ENCODE measurements at regions not wholly inside any gene's neighbourhood (a gene's known extent, or its start where the extent isn't known, plus 50 kb on each side); places are given as distances from the start of the nearest gene placed in this dataset.
"Not testable (repeated sequence)": the region's sequence is repeated elsewhere in the genome, so short reads cannot be mapped to it uniquely, and the experiment has no call there.

- H3K4me3 ChIP-seq (ENCODE audit: low read length) = no peak overlapping the region
- 94% methylated on average over 8 of the region's 8 CpGs for WGBS
- H3K36me3 ChIP-seq (ENCODE audit: insufficient read depth, low read length) = no peaks in the 10 kb centered on the region
- no peak overlapping the region for H3K9ac ChIP-seq (ENCODE audit: low read depth, low read length)
- H3K9me3 ChIP-seq (ENCODE audit: insufficient read depth, low read depth, low read length) = peaks cover 5% of the 10 kb centered on the region; the same call in 1 of the 2 replicates
- H3K27me3 ChIP-seq (ENCODE audit: insufficient read depth, low read length) = no peaks in the 10 kb centered on the region
- no peaks in the 10 kb centered on the region for H3K4me1 ChIP-seq (ENCODE audit: insufficient read depth, low read length)
- no peak overlapping the region for H3K27ac ChIP-seq (ENCODE audit: low read depth, low read length)
Observed at GRCh38 chr3:14016900-14017475, 107.7 kb downstream of the CHCHD4 start.

GRCh38 chr3:14007006-14007405 is 117.7 kb downstream of the CHCHD4 start:
- H3K4me3 ChIP-seq (ENCODE audit: low read length) = no peak overlapping the region
- WGBS = 94% methylated on average over 4 of the region's 4 CpGs
- no peaks in the 10 kb centered on the region for H3K27me3 ChIP-seq (ENCODE audit: insufficient read depth, low read length)
- no peaks in the 10 kb centered on the region for H3K9me3 ChIP-seq (ENCODE audit: insufficient read depth, low read depth, low read length)
- H3K36me3 ChIP-seq (ENCODE audit: insufficient read depth, low read length) = no peaks in the 10 kb centered on the region
- no peak overlapping the region for H3K27ac ChIP-seq (ENCODE audit: low read depth, low read length)
- no peak overlapping the region for H3K9ac ChIP-seq (ENCODE audit: low read depth, low read length)
- no peaks in the 10 kb centered on the region for H3K4me1 ChIP-seq (ENCODE audit: insufficient read depth, low read length)

GRCh38 chr3:14001136-14001535 is 121.3 kb upstream of the WNT7A start:
- 0 out of 2 replicates have a peak, but pooled peaks cover 7% of the 10 kb centered on the region for H3K9me3 ChIP-seq (ENCODE audit: insufficient read depth, low read depth, low read length)
- no peak overlapping the region for H3K27ac ChIP-seq (ENCODE audit: low read depth, low read length)
- no peaks in the 10 kb centered on the region for H3K27me3 ChIP-seq (ENCODE audit: insufficient read depth, low read length)

GRCh38 chr3:14000556-14000955 is 120.7 kb upstream of the WNT7A start:
- no peaks in the 10 kb centered on the region for H3K4me1 ChIP-seq (ENCODE audit: insufficient read depth, low read length)
- WGBS = 79% methylated on average over 1 of the region's 2 CpGs

More at GRCh38 chr3:14001136-14001535, 121.3 kb upstream of the WNT7A start:
- H3K4me3 ChIP-seq (ENCODE audit: low read length) = no peak overlapping the region
- H3K4me1 ChIP-seq (ENCODE audit: insufficient read depth, low read length) = no peaks in the 10 kb centered on the region
- H3K36me3 ChIP-seq (ENCODE audit: insufficient read depth, low read length) = no peaks in the 10 kb centered on the region
- no peak overlapping the region for H3K9ac ChIP-seq (ENCODE audit: low read depth, low read length)

GRCh38 chr3:13998831-13999230 is 119.0 kb upstream of the WNT7A start:
- WGBS = 94% methylated on average over 4 of the region's 4 CpGs
- no peaks in the 10 kb centered on the region for H3K36me3 ChIP-seq (ENCODE audit: insufficient read depth, low read length)

More at GRCh38 chr3:14000556-14000955, 120.7 kb upstream of the WNT7A start:
- Histone ChIP-seq H3K4me3 (ENCODE audit: low read length) (no peak overlapping the region), H3K27me3 (ENCODE audit: insufficient read depth, low read length) (no peaks in the 10 kb centered on the region), H3K27ac (ENCODE audit: low read depth, low read length) (no peak overlapping the region), H3K36me3 (ENCODE audit: insufficient read depth, low read length) (no peaks in the 10 kb centered on the region), H3K9me3 (ENCODE audit: insufficient read depth, low read depth, low read length) (0 out of 2 replicates have a peak, but pooled peaks cover 8% of the 10 kb centered on the region), H3K9ac (ENCODE audit: low read depth, low read length) (no peak overlapping the region)

GRCh38 chr3:13995216-13995615 is 115.3 kb upstream of the WNT7A start:
- H3K9me3 ChIP-seq (ENCODE audit: insufficient read depth, low read depth, low read length); H3K27me3 ChIP-seq (ENCODE audit: insufficient read depth, low read length); H3K4me3 ChIP-seq (ENCODE audit: low read length); H3K27ac ChIP-seq (ENCODE audit: low read depth, low read length); H3K9ac ChIP-seq (ENCODE audit: low read depth, low read length); H3K36me3 ChIP-seq (ENCODE audit: insufficient read depth, low read length); H3K4me1 ChIP-seq (ENCODE audit: insufficient read depth, low read length): not testable (repeated sequence)
- WGBS = 94% methylated on average over 12 of the region's 12 CpGs

More at GRCh38 chr3:13998831-13999230, 119.0 kb upstream of the WNT7A start:
- Histone ChIP-seq H3K27me3 (ENCODE audit: insufficient read depth, low read length) (no peaks in the 10 kb centered on the region), H3K4me1 (ENCODE audit: insufficient read depth, low read length) (no peaks in the 10 kb centered on the region), H3K27ac (ENCODE audit: low read depth, low read length) (no peak overlapping the region), H3K9ac (ENCODE audit: low read depth, low read length) (no peak overlapping the region), H3K9me3 (ENCODE audit: insufficient read depth, low read depth, low read length) (0 out of 2 replicates have a peak, but pooled peaks cover 8% of the 10 kb centered on the region), H3K4me3 (ENCODE audit: low read length) (no peak overlapping the region)

GRCh38 chr3:13988925-13989324 is 109.1 kb upstream of the WNT7A start:
- 88% methylated on average over 1 of the region's 1 CpG for WGBS

GRCh38 chr3:13976469-13976868 is 96.6 kb upstream of the WNT7A start:
- H3K9me3 ChIP-seq (ENCODE audit: insufficient read depth, low read depth, low read length) = peaks cover 31% of the 10 kb centered on the region; the same call in 1 of the 2 replicates
- H3K27me3 ChIP-seq (ENCODE audit: insufficient read depth, low read length) = no peaks in the 10 kb centered on the region
- H3K9ac ChIP-seq (ENCODE audit: low read depth, low read length) = no peak overlapping the region
- no peak overlapping the region for H3K27ac ChIP-seq (ENCODE audit: low read depth, low read length)
- no peak overlapping the region for H3K4me3 ChIP-seq (ENCODE audit: low read length)
- H3K4me1 ChIP-seq (ENCODE audit: insufficient read depth, low read length) = no peaks in the 10 kb centered on the region
- H3K36me3 ChIP-seq (ENCODE audit: insufficient read depth, low read length) = no peaks in the 10 kb centered on the region

More at GRCh38 chr3:13988925-13989324, 109.1 kb upstream of the WNT7A start:
- H3K4me3 ChIP-seq (ENCODE audit: low read length); H3K9ac ChIP-seq (ENCODE audit: low read depth, low read length); H3K27me3 ChIP-seq (ENCODE audit: insufficient read depth, low read length); H3K36me3 ChIP-seq (ENCODE audit: insufficient read depth, low read length); H3K4me1 ChIP-seq (ENCODE audit: insufficient read depth, low read length); H3K27ac ChIP-seq (ENCODE audit: low read depth, low read length): not testable (repeated sequence)
- peaks cover 11% of the 10 kb centered on the region; the same call in 1 of the 2 replicates for H3K9me3 ChIP-seq (ENCODE audit: insufficient read depth, low read depth, low read length)

- WGBS = 67% methylated on average over 1 of the region's 2 CpGs
- no peaks in the 10 kb centered on the region for H3K4me1 ChIP-seq (ENCODE audit: insufficient read depth, low read length)
- H3K4me3 ChIP-seq (ENCODE audit: low read length) = no peak overlapping the region
- no peak overlapping the region for H3K27ac ChIP-seq (ENCODE audit: low read depth, low read length)
- H3K9me3 ChIP-seq (ENCODE audit: insufficient read depth, low read depth, low read length) = peaks cover 33% of the 10 kb centered on the region; the same call in 1 of the 2 replicates
- no peaks in the 10 kb centered on the region for H3K36me3 ChIP-seq (ENCODE audit: insufficient read depth, low read length)
- H3K27me3 ChIP-seq (ENCODE audit: insufficient read depth, low read length) = no peaks in the 10 kb centered on the region
- H3K9ac ChIP-seq (ENCODE audit: low read depth, low read length) = no peak overlapping the region
Observed at GRCh38 chr3:13975686-13976085, 95.8 kb upstream of the WNT7A start.

- H3K9me3 ChIP-seq (ENCODE audit: insufficient read depth, low read depth, low read length) = peaks cover 33% of the 10 kb centered on the region; the same call in 1 of the 2 replicates
- H3K9ac ChIP-seq (ENCODE audit: low read depth, low read length) = no peak overlapping the region
- no peak overlapping the region for H3K27ac ChIP-seq (ENCODE audit: low read depth, low read length)
- no peaks in the 10 kb centered on the region for H3K4me1 ChIP-seq (ENCODE audit: insufficient read depth, low read length)
- no peaks in the 10 kb centered on the region for H3K36me3 ChIP-seq (ENCODE audit: insufficient read depth, low read length)
- 89% methylated on average over 5 of the region's 5 CpGs for WGBS
- H3K4me3 ChIP-seq (ENCODE audit: low read length) = no peak overlapping the region
- no peaks in the 10 kb centered on the region for H3K27me3 ChIP-seq (ENCODE audit: insufficient read depth, low read length)
Observed at GRCh38 chr3:13972679-13973379, 93.0 kb upstream of the WNT7A start.

GRCh38 chr3:13966302-13966701 is 86.4 kb upstream of the WNT7A start:
- Histone ChIP-seq H3K9me3 (ENCODE audit: insufficient read depth, low read depth, low read length) (peaks cover 3% of the 10 kb centered on the region; the same call in 1 of the 2 replicates), H3K27me3 (ENCODE audit: insufficient read depth, low read length) (no peaks in the 10 kb centered on the region), H3K4me3 (ENCODE audit: low read length) (no peak overlapping the region), H3K27ac (ENCODE audit: low read depth, low read length) (no peak overlapping the region), H3K9ac (ENCODE audit: low read depth, low read length) (no peak overlapping the region), H3K36me3 (ENCODE audit: insufficient read depth, low read length) (no peaks in the 10 kb centered on the region), H3K4me1 (ENCODE audit: insufficient read depth, low read length) (no peaks in the 10 kb centered on the region)
- 85% methylated on average over 3 of the region's 3 CpGs for WGBS

All from HUES64 (cell line).